ENCODE measurements at regions not wholly inside any gene's neighbourhood (a gene's known extent, or its start where the extent isn't known, plus 50 kb on each side); places are given as distances from the start of the nearest gene placed in this dataset.

- Histone ChIP-seq H3K27ac (ENCODE audit: insufficient read depth, low read depth, low read length) (no peak overlapping the region), H3K4me1 (ENCODE audit: control insufficient read depth, extremely low read depth, insufficient read depth, low read length) (no peaks in the 10 kb centered on the region), H3K79me2 (ENCODE audit: control insufficient read depth, insufficient read depth, low read length) (no peaks in the 10 kb centered on the region), H3K9me1 (replicated peaks; ENCODE audit: control insufficient read depth, extremely low read depth, insufficient read depth, low read length) (no peaks in the 10 kb centered on the region), H3K36me3 (ENCODE audit: control insufficient read depth in 2 of 2, extremely low read depth in 1 of 2, insufficient read depth in 2 of 2, low read length in 2 of 2) (no peaks in the 10 kb centered on the region), H3K27me3 (ENCODE audit: control insufficient read depth in 2 of 2, insufficient read depth in 2 of 2, low read length in 2 of 2) (no peaks in the 10 kb centered on the region), H3K9ac (replicated peaks; ENCODE audit: extremely low read depth, insufficient read depth, low read length) (no peak overlapping the region), H3K4me3 (replicated peaks in 1 of 3; ENCODE audit: insufficient read depth in 1 of 3, low read depth in 1 of 3, low read length in 3 of 3) (no peak overlapping the region), H4K20me1 (replicated peaks; ENCODE audit: control insufficient read depth, extremely low read depth, insufficient read depth, low read length) (no peaks in the 10 kb centered on the region), H3K4me2 (ENCODE audit: insufficient read depth, low read length) (no peak overlapping the region), H2AFZ (ENCODE audit: low read depth, low read length) (peak overlapping the region; percentile 31), H3K9me3 (replicated peaks; ENCODE audit: control insufficient read depth, insufficient read depth, low read length) (no peaks in the 10 kb centered on the region)
- POLR2A ChIA-PET = no interaction called here
- CTCF ChIA-PET = no interaction called here
- TF ChIP-seq, protein P1, sequence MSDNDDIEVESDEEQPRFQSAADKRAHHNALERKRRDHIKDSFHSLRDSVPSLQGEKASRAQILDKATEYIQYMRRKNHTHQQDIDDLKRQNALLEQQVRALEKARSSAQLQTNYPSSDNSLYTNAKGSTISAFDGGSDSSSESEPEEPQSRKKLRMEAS (IDR thresholded peaks at IDR 0.05; ENCODE audit: insufficient read depth, insufficient read length) = no peak
- TF ChIP-seq, protein P2, sequence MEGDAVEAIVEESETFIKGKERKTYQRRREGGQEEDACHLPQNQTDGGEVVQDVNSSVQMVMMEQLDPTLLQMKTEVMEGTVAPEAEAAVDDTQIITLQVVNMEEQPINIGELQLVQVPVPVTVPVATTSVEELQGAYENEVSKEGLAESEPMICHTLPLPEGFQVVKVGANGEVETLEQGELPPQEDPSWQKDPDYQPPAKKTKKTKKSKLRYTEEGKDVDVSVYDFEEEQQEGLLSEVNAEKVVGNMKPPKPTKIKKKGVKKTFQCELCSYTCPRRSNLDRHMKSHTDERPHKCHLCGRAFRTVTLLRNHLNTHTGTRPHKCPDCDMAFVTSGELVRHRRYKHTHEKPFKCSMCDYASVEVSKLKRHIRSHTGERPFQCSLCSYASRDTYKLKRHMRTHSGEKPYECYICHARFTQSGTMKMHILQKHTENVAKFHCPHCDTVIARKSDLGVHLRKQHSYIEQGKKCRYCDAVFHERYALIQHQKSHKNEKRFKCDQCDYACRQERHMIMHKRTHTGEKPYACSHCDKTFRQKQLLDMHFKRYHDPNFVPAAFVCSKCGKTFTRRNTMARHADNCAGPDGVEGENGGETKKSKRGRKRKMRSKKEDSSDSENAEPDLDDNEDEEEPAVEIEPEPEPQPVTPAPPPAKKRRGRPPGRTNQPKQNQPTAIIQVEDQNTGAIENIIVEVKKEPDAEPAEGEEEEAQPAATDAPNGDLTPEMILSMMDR (IDR thresholded peaks at IDR 0.05; ENCODE audit: extremely low read depth in 1 of 2, insufficient read depth in 1 of 2, low read depth in 1 of 2, low read length in 2 of 2) = no peak
- no peak for TF ChIP-seq GATA2 (IDR thresholded peaks at IDR 0.05; ENCODE audit: insufficient read depth, insufficient read length, low read depth, low read length)
- no peak for TF ChIP-seq JUN (IDR thresholded peaks at IDR 0.05; ENCODE audit: borderline replicate concordance, insufficient read depth, insufficient read length, low read depth)
- TF ChIP-seq POLR2AphosphoS5 (IDR thresholded peaks at IDR 0.05; ENCODE audit: insufficient read depth, low read depth, low read length) = no peak
- TF ChIP-seq MYC (IDR thresholded peaks at IDR 0.05; ENCODE audit: low read depth, low read length) = no peak
- no peak for TF ChIP-seq FOS (IDR thresholded peaks at IDR 0.05; ENCODE audit: borderline replicate concordance, insufficient read depth, low read length)
- no peak for TF ChIP-seq POLR2A (IDR thresholded peaks at IDR 0.05; ENCODE audit: low read depth, low read length)
- no peak for TF ChIP-seq EZH2 (IDR thresholded peaks at IDR 0.05; ENCODE audit: borderline replicate concordance, low read depth, low read length, severe bottlenecking)
- intact Hi-C loops (cut with micrococcal nuclease) = no loop called here
- no peak for DNase-seq (ENCODE audit: low read depth, low spot score)
- no peak for FAIRE-seq
- no TSS peak for BruUV-seq (replicated peaks)
- dilution Hi-C loops (cut with MboI; ENCODE audit: extremely low pct_ligation_motif_present, low sequenced_read_pairs) = no loop called here
Measured at GRCh38 chr4:134463771-134464170, 262.2 kb upstream of the PABPC4L start.
